Esophagus (tissue), 2 donors: ENCODE measurements at regions not wholly inside any gene's neighbourhood (a gene's known extent, or its start where the extent isn't known, plus 50 kb on each side); places are given as distances from the start of the nearest gene placed in this dataset.

ENCODE experiments used
- H3K27ac ChIP-seq, 2 donors: one replicate each; pipeline ENCODE4 v1.5.1; 2013; ENCODE audit warnings: low read depth in 2 of 2, mild to moderate bottlenecking in 2 of 2, inconsistent platforms in 1 of 2, low read length in 1 of 2, moderate library complexity in 1 of 2
- H3K27me3 ChIP-seq, 2 donors: one replicate each; pipeline ENCODE4 v1.6.1; 2013; ENCODE audit warnings: low read length in 2 of 2, control low read depth in 1 of 2, mild to moderate bottlenecking in 1 of 2; ENCODE audit not compliant: insufficient read depth in 2 of 2, control insufficient read depth in 1 of 2
- H3K36me3 ChIP-seq, 2 donors: one replicate each; pipeline ENCODE4 v1.6.1; 2013; ENCODE audit warnings: low read length in 1 of 2; ENCODE audit not compliant: control insufficient read depth in 2 of 2, insufficient read depth in 2 of 2
- H3K4me1 ChIP-seq, 2 donors: one replicate each; pipeline ENCODE4 v1.6.1; 2013; ENCODE audit warnings: low read length in 1 of 2; ENCODE audit not compliant: control insufficient read depth in 2 of 2, insufficient read depth in 2 of 2
- H3K4me3 ChIP-seq, 2 donors: one replicate each; pipeline ENCODE4 v1.5.1; 2013; ENCODE audit warnings: low read length in 2 of 2, mild to moderate bottlenecking in 2 of 2, low read depth in 1 of 2, moderate library complexity in 1 of 2
- H3K9me3 ChIP-seq, 2 donors: one replicate each; pipeline ENCODE4 v1.6.1; 2013; ENCODE audit warnings: mild to moderate bottlenecking in 2 of 2, low read depth in 1 of 2, low read length in 1 of 2, moderate library complexity in 1 of 2; ENCODE audit not compliant: control insufficient read depth in 2 of 2, insufficient read depth in 1 of 2
- WGBS, 2 donors: extraction: QIAGEN DNeasy Blood & Tissue Kit; methylation state at CpG; one replicate each; pipeline ENCODE4 v1.1.7; 2013; 5-methylcytosine and 5-hydroxymethylcytosine counted together
- donor health status: healthy with polysubstance abuse.
- donor health status: Bipolar disorder and iron deficiency.

DNA sequence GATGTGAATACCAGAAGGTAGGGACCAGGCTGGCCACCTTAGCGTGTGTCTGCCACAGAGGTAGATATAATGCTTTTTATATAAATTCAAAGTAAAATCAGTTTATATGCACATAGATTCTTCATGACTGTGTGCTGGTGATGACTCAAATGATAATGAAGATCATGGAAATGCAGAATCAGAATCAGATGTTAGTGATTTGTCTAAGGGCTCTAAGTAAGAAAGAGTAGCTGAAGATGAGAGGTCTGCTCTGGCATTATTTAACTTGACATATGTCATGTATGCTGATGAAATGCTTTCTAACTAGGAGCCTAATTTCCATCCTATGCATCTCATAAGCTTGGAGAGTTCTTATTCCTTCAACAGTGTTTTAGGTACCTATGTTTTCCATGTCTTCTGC lies 50.3 kb upstream of the DPH6 start:
- H3K27ac ChIP-seq, result no peak overlapping the region
- 95 to 97% methylated on average over 1 of the region's 1 CpG for WGBS, 2 donors

DNA sequence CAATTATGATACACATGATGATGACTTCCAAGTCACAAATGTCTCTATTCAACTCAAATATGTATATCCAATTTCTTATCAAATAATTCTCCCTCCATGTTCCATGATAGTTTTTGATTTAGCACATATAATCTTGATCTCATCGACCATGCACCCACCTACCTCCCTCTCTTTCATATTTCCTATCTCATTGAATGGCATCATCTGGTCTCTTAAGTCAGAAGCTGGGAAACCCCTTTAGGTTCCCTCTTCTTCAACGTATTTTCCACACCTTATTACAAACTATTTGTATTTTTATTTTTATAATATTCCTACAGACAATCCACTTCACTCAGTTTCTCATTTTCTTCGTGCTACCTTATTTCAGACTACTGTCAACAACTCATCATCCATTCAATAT lies 56.9 kb upstream of the DPH6 start:
- H3K27ac ChIP-seq, result no peak overlapping the region
- no peaks in the 10 kb centered on the region for H3K27me3 ChIP-seq
- no peaks in the 10 kb centered on the region for H3K36me3 ChIP-seq
- H3K4me1 ChIP-seq, result no peaks in the 10 kb centered on the region
- no peaks in the 10 kb centered on the region for H3K9me3 ChIP-seq
- H3K4me3 ChIP-seq, result no peak overlapping the region
- WGBS, 2 donors, result 87 to 88% methylated on average over 3 of the region's 3 CpGs

More for the DNA sequence above, 50.3 kb upstream of the DPH6 start:
- H3K27me3 ChIP-seq, result no peaks in the 10 kb centered on the region
- H3K36me3 ChIP-seq, result no peaks in the 10 kb centered on the region
- no peaks in the 10 kb centered on the region for H3K4me1 ChIP-seq
- no peak overlapping the region for H3K4me3 ChIP-seq
- H3K9me3 ChIP-seq, result no peaks in the 10 kb centered on the region

DNA sequence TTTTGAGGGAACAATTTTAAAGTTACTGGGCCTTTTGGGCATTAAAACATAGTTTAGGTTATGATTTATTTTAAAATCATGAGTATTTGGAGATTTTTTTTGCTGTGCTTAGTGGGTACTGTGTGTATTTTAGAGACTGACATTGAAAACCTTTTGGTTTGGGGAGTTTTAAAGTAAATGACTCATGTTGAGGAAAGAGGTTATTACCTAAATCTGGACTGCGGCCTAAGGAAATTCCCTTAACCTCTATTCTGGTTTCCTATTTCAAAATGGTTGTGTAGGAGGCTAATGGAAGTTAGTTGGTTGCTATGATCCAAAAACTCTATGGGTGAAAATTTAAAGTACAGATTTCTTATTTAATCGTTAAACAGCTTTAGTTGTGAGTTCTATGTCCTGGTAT lies 57.3 kb upstream of the DPH6 start:
- no peaks in the 10 kb centered on the region for H3K9me3 ChIP-seq
- H3K36me3 ChIP-seq, result no peaks in the 10 kb centered on the region
- H3K4me1 ChIP-seq, result no peaks in the 10 kb centered on the region
- 66 to 87% methylated on average over 2 of the region's 2 CpGs for WGBS, 2 donors
- no peak overlapping the region for H3K27ac ChIP-seq
- no peak overlapping the region for H3K4me3 ChIP-seq
- no peaks in the 10 kb centered on the region for H3K27me3 ChIP-seq

DNA sequence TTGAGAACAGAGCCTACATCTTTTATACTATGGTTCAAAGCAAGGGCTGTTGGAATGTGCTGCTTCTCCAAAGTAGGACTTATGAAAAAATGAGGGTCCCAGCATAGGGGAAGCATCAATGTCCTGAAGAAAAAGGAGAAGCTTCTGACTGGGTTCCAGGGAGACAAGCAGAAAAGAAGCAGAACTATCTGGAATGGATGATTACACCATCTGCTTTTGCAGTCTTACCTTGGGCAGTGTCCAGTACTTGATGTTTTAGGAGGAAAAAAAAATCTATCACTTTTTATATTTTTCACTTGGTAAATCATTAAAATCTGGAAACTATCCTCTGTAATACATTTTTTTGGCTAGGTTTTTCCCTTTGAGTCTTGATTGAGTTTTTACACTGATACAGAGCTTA lies 57.9 kb upstream of the DPH6 start:
- Histone ChIP-seq H3K27ac (no peak overlapping the region), H3K36me3 (no peaks in the 10 kb centered on the region)

DNA sequence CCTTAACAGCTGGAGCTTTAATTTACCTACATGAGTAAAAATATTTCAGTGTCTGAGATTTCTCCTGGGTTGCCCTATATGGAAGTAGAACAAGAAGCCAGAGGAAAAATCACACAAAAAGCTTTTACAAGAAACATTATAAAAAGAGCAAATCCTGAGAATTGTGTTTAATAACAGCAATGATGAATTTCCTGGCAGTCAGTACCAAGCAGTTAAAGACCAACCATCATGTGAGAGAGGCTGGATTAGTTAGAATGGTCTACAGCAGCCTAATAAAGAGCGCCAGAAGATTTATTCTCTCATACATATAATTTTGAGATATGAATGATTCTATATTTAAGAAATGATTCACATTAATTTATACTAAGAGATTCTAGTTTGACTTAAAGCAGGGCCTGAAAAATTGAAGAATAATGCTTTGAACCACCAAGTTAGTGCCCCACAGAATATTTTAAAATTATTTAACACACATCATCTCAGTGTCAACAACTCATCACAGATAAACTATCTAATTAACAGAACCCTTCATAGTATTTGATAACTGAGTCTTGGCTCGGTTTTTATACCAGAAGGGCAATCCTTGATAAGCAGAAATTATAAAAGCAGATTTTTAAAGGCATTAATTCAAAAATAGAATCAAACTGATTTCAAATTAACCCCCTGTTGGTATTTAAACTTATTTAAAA lies 59.9 kb upstream of the DPH6 start:
- 73 to 75% methylated on average over 2 of the region's 2 CpGs for WGBS, 2 donors
- H3K4me1 ChIP-seq, result no peaks in the 10 kb centered on the region
- no peak overlapping the region for H3K27ac ChIP-seq
- no peaks in the 10 kb centered on the region for H3K9me3 ChIP-seq
- no peaks in the 10 kb centered on the region for H3K36me3 ChIP-seq
- no peak overlapping the region for H3K4me3 ChIP-seq
- no peaks in the 10 kb centered on the region for H3K27me3 ChIP-seq

More for the DNA sequence above, 57.9 kb upstream of the DPH6 start:
- no peak overlapping the region for H3K4me3 ChIP-seq
- H3K4me1 ChIP-seq, result no peaks in the 10 kb centered on the region
- no peaks in the 10 kb centered on the region for H3K27me3 ChIP-seq
- no peaks in the 10 kb centered on the region for H3K9me3 ChIP-seq

DNA sequence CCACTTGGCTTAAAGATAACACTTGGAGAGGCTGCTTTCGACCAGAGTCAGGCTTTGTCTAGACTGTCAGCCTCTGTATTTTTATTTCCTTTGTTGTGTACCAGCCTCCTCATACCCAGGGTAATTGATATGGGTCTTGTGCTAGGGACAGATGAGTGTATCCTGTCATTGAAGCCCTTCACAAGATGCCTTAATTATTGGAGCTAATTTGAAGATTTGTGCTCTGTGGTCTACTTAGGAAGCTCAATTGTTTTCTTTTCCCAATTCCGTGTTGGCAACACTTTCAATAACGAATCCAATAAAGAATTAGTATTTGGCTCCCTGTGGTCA lies 60.5 kb upstream of the DPH6 start:
- no peaks in the 10 kb centered on the region for H3K27me3 ChIP-seq
- WGBS, 2 donors, result 58 to 62% methylated on average over 3 of the region's 3 CpGs
- H3K36me3 ChIP-seq, result no peaks in the 10 kb centered on the region
- no peak overlapping the region for H3K27ac ChIP-seq
- H3K4me3 ChIP-seq, result no peak overlapping the region
- no peaks in the 10 kb centered on the region for H3K9me3 ChIP-seq
- no peaks in the 10 kb centered on the region for H3K4me1 ChIP-seq

DNA sequence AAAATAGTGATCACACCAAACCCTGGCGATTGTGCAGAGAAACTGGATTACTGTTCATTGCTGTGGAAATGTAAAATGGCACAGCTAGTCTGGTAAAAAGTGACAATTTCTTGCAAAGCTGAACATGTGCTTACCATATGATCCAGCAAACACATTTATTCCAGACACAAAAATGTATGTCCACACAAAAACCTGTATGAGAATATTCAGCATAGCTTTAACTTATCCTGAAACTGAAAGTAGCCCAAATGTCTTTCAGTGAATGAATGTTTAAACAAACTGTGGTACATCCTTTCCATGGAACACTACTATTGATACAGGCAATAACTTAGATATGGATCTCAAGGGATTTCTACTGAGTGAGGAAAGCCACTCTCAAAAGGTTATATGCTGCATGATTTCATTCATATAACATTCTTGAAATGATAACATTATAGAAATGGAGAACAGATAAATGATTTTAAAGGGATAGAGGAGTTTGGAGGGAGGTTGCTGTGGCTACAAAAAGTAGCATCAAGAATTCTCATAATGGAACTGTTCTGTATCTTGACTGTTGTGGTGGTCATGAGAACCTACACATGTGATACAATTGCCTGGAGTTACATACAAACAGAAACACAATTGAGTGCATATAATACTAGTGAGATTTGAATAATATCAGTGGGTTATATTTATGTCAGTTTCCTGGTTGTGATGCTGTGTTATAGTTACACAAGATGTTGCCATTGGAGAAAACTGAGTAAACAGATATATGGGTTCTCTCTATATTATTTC lies 70.7 kb upstream of the DPH6 start:
- H3K36me3 ChIP-seq, result no peaks in the 10 kb centered on the region
- no peaks in the 10 kb centered on the region for H3K9me3 ChIP-seq
- no peaks in the 10 kb centered on the region for H3K4me1 ChIP-seq
- WGBS, 2 donors, result 90 to 94% methylated on average over 1 of the region's 1 CpG
- H3K27me3 ChIP-seq, result no peaks in the 10 kb centered on the region
- H3K27ac ChIP-seq, result no peak overlapping the region
- no peak overlapping the region for H3K4me3 ChIP-seq

DNA sequence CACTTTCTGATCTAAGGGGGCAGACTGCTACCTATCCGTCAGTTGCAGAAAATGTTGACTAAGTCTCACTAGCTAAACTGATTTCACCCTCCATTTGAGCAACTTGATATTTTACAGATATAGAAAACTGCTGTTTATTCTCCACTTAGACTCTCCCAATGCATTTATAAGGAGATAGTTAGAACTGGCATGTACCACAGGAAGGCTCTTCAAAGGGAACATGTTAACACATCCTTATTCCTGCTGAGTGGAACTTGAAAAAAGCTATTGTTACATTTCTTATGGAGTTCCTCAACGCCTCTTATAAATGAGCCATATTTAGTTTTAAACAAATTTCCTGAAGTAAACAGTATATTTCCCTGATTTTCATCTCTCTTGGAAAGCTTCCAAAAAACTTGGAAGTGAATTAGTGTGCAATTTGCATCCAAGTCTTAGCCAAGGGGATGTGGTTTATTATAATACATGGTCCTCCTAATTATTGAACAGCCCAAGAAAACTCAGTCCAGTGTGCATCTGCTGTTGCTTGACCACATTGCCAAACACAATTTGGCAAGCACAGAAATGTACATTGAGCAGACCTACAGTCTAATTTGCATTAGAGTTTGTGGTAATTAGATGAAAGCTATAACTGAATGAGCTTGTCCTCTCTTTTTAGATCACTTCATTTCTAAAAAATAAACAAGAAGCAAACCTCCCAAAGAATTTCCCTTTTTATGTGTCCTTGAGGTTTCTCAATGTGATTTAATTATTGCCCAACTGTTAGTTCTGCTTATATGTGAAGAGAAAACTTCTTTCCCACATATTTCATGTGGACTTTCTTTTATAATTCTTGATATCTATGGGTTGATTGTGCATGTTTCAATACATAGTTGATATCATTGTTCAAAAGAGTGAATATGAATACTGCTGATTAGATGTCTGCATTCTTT lies 72.6 kb upstream of the DPH6 start:
- Histone ChIP-seq H3K27me3 (no peaks in the 10 kb centered on the region), H3K4me1 (no peaks in the 10 kb centered on the region), H3K4me3 (no peak overlapping the region), H3K9me3 (no peaks in the 10 kb centered on the region), H3K36me3 (no peaks in the 10 kb centered on the region), H3K27ac (no peak overlapping the region)
- 59 to 65% methylated on average over 2 of the region's 2 CpGs for WGBS, 2 donors

DNA sequence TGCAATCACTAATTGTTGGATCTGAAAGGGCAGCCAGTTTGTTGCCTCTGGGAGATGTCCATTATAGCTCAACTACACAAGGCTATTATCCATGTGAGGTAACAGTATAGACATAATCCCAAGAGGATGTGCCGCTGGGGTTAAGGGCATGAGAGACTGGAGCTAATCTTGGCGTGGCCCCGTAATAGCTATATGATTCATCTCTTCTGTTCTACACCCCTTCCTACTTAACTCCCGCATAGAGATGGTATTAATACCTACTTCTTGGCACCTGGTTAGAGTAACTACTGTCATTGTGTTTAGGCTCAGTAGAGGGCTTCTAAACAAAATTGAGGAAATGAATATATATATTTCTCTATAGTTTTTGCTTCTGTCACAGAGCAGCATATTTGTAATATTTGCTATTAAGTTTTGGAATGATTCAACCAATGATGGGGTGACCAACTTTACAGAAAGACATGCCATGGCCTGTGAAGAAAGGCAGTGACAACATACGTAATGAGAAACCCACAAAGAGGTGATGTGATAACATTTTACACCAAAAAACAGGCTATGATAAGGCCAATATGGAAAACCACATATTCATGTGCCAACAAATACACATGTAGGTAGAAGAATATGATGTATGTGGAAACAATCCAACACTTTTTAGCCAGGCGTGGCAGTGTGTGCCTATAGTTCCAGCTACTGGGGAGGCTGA lies 76.8 kb upstream of the DPH6 start:
- no peaks in the 10 kb centered on the region for H3K36me3 ChIP-seq
- H3K4me3 ChIP-seq, result no peak overlapping the region
- H3K4me1 ChIP-seq, result peaks cover 0 to 2% of the 10 kb centered on the region in 2 donors
- no peaks in the 10 kb centered on the region for H3K27me3 ChIP-seq
- WGBS, 2 donors, result 74 to 77% methylated on average over 6 of the region's 6 CpGs
- H3K27ac ChIP-seq, result no peak overlapping the region
- no peaks in the 10 kb centered on the region for H3K9me3 ChIP-seq
